Lower lobe of right lung (tissue), 2 donors: ENCODE measurements at regions not wholly inside any gene's neighbourhood (a gene's known extent, or its start where the extent isn't known, plus 50 kb on each side); places are given as distances from the start of the nearest gene placed in this dataset.

Experiments used
- ATAC-seq, 2 donors: fragments of 200-7000 bp; cut with Tn5 transposase; one replicate each; pipeline ENCODE4 v1.9.1; 2020 to 2022; ENCODE audit warnings: mild to moderate bottlenecking in 2 of 2, moderate library complexity in 2 of 2
- DNase-seq: peaks from one replicate; pipeline ENCODE4 v3.0.0-alpha.2; 2020
- H3K27ac ChIP-seq: fragments of 200-600 bp; one replicate; pipeline ENCODE4 v1.8.0; 2022
- H3K27me3 ChIP-seq: fragments of 200-600 bp; one replicate; pipeline ENCODE4 v1.8.0; 2022; ENCODE audit warnings: low read depth
- H3K36me3 ChIP-seq: fragments of 200-600 bp; one replicate; pipeline ENCODE4 v1.8.0; 2022; ENCODE audit warnings: mild to moderate bottlenecking
- H3K4me1 ChIP-seq: fragments of 200-600 bp; one replicate; pipeline ENCODE4 v1.8.0; 2022
- H3K4me3 ChIP-seq: fragments of 200-600 bp; one replicate; pipeline ENCODE4 v1.8.0; 2022; ENCODE audit warnings: mild to moderate bottlenecking
- H3K9me3 ChIP-seq: fragments of 200-600 bp; one replicate; pipeline ENCODE4 v1.8.0; 2022
- CTCF ChIP-seq: fragments of 200-600 bp; IDR thresholded peaks from one replicate; pipeline ENCODE4 v1.8.0; 2022; ENCODE audit warnings: antibody characterized with exemption, mild to moderate bottlenecking
- intact Hi-C: fragments of 100-400 bp; cut with DNase I; formaldehyde crosslinking; loops from one replicate; pipeline ENCODE4 v1.11.0; 2022
- donor health status: DM: no; HTN: yes; CAD: no; lungs with severe emphysema.

GRCh38 chr5:4684946-4685345, 455.2 kb upstream of the ADAMTS16 start:
- no peaks in the 10 kb centered on the region for H3K36me3 ChIP-seq
- H3K27ac ChIP-seq: no peak overlapping the region
- intact Hi-C loops: no loop called here
- no peak for TF ChIP-seq CTCF
- no peaks in the 10 kb centered on the region for H3K27me3 ChIP-seq
- ATAC-seq: no peak
- no peak overlapping the region for H3K4me3 ChIP-seq
- no peaks in the 10 kb centered on the region for H3K4me1 ChIP-seq
- peaks cover 6% of the 10 kb centered on the region for H3K9me3 ChIP-seq
- DNase-seq: no peak

- no peak overlapping the region for H3K4me3 ChIP-seq
- no peak for DNase-seq
- no peak overlapping the region for H3K27ac ChIP-seq
- no peaks in the 10 kb centered on the region for H3K27me3 ChIP-seq
- no peaks in the 10 kb centered on the region for H3K36me3 ChIP-seq
- ATAC-seq: no peak
- no peaks in the 10 kb centered on the region for H3K4me1 ChIP-seq
- no peaks in the 10 kb centered on the region for H3K9me3 ChIP-seq
- no peak for TF ChIP-seq CTCF
- intact Hi-C loops: no loop called here
These were observed 441.5 kb upstream of the ADAMTS16 start for GRCh38 chr5:4698596-4698995.

GRCh38 chr5:4699592-4699991, 440.5 kb upstream of the ADAMTS16 start:
- Histone ChIP-seq H3K4me1 (no peaks in the 10 kb centered on the region), H3K9me3 (no peaks in the 10 kb centered on the region), H3K36me3 (no peaks in the 10 kb centered on the region), H3K27ac (peak overlapping the region; percentile 63), H3K27me3 (no peaks in the 10 kb centered on the region), H3K4me3 (no peak overlapping the region)
- TF ChIP-seq CTCF: no peak
- ATAC-seq (peak; percentile 70 to 84), DNase-seq (no peak)
- intact Hi-C loops: no loop called here

- Histone ChIP-seq H3K4me1 (no peaks in the 10 kb centered on the region), H3K27me3 (no peaks in the 10 kb centered on the region), H3K27ac (peak overlapping the region; percentile 63), H3K4me3 (no peak overlapping the region), H3K36me3 (no peaks in the 10 kb centered on the region), H3K9me3 (no peaks in the 10 kb centered on the region)
- peak; percentile 51 for TF ChIP-seq CTCF
- ATAC-seq (peak; percentile 95 to 97), DNase-seq (peak; percentile 80)
- intact Hi-C loops: no loop called here
These were observed 440.1 kb upstream of the ADAMTS16 start for GRCh38 chr5:4700069-4700468.

GRCh38 chr5:4700871-4701270, 439.3 kb upstream of the ADAMTS16 start:
- intact Hi-C loops: no loop called here
- Histone ChIP-seq H3K4me3 (no peak overlapping the region), H3K27ac (no peak overlapping the region)

More at GRCh38 chr5:4700871-4701270, 439.3 kb upstream of the ADAMTS16 start:
- TF ChIP-seq CTCF: no peak
- Histone ChIP-seq H3K27me3 (no peaks in the 10 kb centered on the region), H3K4me1 (no peaks in the 10 kb centered on the region), H3K9me3 (no peaks in the 10 kb centered on the region), H3K36me3 (no peaks in the 10 kb centered on the region)
- DNase-seq: no peak
- no peak for ATAC-seq
